HCT116 (cell line): ENCODE measurements at regions not wholly inside any gene's neighbourhood (a gene's known extent, or its start where the extent isn't known, plus 50 kb on each side); places are given as distances from the start of the nearest gene placed in this dataset.

Experiments
- CTCF ChIP-seq, 3 experiments: fragments of 200-600 bp in 1 of 3; sonication (generic) in 1 of 3; IDR thresholded peaks in 2 of 3; conservative IDR thresholded peaks in 1 of 3; 2 replicates each; pipeline ENCODE4 v1.5.1; 2012 to 2017; ENCODE audit warnings: low read depth in 2 of 3, low read length in 2 of 3, antibody characterized with exemption in 1 of 3, borderline replicate concordance in 1 of 3, control low read depth in 1 of 3, mild to moderate bottlenecking in 1 of 3, mixed read lengths in 1 of 3, mixed run types in 1 of 3, moderate library complexity in 1 of 3; ENCODE audit not compliant: insufficient read depth in 1 of 3
- EGR1 ChIP-seq: IDR thresholded peaks from 2 replicates; pipeline ENCODE4 v1.6.1; 2012; ENCODE audit warnings: low read depth
- EZH2 ChIP-seq: fragments of 200-600 bp; sonication (generic); IDR thresholded peaks from 2 replicates; pipeline ENCODE4 v1.6.1; 2017; ENCODE audit warnings: antibody characterized with exemption, mixed run types
- EZH2phosphoT487 ChIP-seq: fragments of 200-600 bp; IDR thresholded peaks from 2 replicates; pipeline ENCODE4 v1.6.1; 2018; ENCODE audit warnings: antibody characterized with exemption, borderline replicate concordance
- FOSL1 ChIP-seq: IDR thresholded peaks from 2 replicates; pipeline ENCODE4 v1.6.1; 2012; ENCODE audit warnings: low read depth
- POLR2A ChIP-seq: IDR thresholded peaks from 2 replicates; pipeline ENCODE4 v1.7.0; 2011; ENCODE audit warnings: borderline replicate concordance; ENCODE audit not compliant: insufficient read depth, insufficient read length; ENCODE audit errors: extremely low read depth
- POLR2AphosphoS5 ChIP-seq: IDR thresholded peaks from 2 replicates; pipeline ENCODE4 v1.6.1; 2011; ENCODE audit warnings: mild to moderate bottlenecking, low read depth, low read length, moderate library complexity
- SP1 ChIP-seq: IDR thresholded peaks from 2 replicates; pipeline ENCODE4 v1.6.1; 2012; ENCODE audit warnings: low read depth
- SRF ChIP-seq: IDR thresholded peaks from 2 replicates; pipeline ENCODE4 v1.6.1; 2012; ENCODE audit warnings: low read depth
- ZBTB33 ChIP-seq: IDR thresholded peaks from 2 replicates; pipeline ENCODE4 v1.6.1; 2011; ENCODE audit warnings: mild to moderate bottlenecking, low read length, moderate library complexity; ENCODE audit not compliant: insufficient replicate concordance; ENCODE audit errors: extremely low read depth
- ZFX ChIP-seq: fragments of 450-650 bp; IDR thresholded peaks from 2 replicates; pipeline ENCODE4 v1.6.1; 2017
- TF ChIP-seq, protein P1 (sequence below): IDR thresholded peaks from 2 replicates; pipeline ENCODE4 v1.6.1; 2012

DNA sequence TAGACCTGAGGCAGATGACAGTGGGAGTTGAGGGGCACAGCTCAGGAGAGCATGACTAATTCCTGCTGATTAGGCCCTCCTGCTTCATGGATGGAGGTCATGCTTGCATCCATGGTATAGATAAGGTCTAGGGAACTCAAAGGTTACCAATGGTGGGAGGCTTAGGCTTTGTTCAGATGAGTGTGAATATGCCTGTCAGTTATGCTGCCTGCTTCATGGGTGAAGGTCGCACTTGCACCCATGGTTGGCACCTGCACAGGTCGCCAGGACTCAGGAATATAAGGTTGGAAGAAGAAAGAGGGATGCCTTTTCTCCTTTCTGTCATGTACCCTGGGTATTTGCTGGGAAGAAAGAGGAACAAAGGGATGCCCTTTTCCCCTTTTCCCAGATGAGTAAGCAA, 53.4 kb upstream of the GJB6 start:
- TF ChIP-seq CTCF (IDR thresholded peaks at IDR 0.05 in 2 of 3, conservative IDR thresholded peaks at IDR 0.05 in 1 of 3; ENCODE audit: borderline replicate concordance in 1 of 3, insufficient read depth in 1 of 3, low read depth in 2 of 3, low read length in 2 of 3) (no peak), POLR2A (no peak), EZH2 (no peak), EZH2phosphoT487 (no peak), ZBTB33 (no peak), EGR1 (no peak), ZFX (no peak), FOSL1 (no peak), SRF (no peak), POLR2AphosphoS5 (no peak), SP1 (no peak)
- TF ChIP-seq, protein P1, sequence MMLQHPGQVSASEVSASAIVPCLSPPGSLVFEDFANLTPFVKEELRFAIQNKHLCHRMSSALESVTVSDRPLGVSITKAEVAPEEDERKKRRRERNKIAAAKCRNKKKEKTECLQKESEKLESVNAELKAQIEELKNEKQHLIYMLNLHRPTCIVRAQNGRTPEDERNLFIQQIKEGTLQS = no peak
